ENCODE measurements at regions not wholly inside any gene's neighbourhood (a gene's known extent, or its start where the extent isn't known, plus 50 kb on each side); places are given as distances from the start of the nearest gene placed in this dataset.
"Not testable (repeated sequence)": the region's sequence is repeated elsewhere in the genome, so short reads cannot be mapped to it uniquely, and the experiment has no call there.

- dilution Hi-C loops (cut with MboI; ENCODE audit: extremely low pct_ligation_motif_present, low sequenced_read_pairs); H3K79me2 ChIP-seq (ENCODE audit: control insufficient read depth, insufficient read depth, low read length); H3K4me3 ChIP-seq (ENCODE audit: control insufficient read depth in 2 of 3, extremely low read depth in 1 of 3, insufficient read depth in 2 of 3, low read depth in 1 of 3, low read length in 3 of 3); H3K4me1 ChIP-seq (ENCODE audit: control insufficient read depth, extremely low read depth, insufficient read depth, low read length); FAIRE-seq; H3K36me3 ChIP-seq (ENCODE audit: control insufficient read depth in 2 of 2, extremely low read depth in 1 of 2, insufficient read depth in 2 of 2, low read length in 2 of 2); H3K4me2 ChIP-seq (ENCODE audit: control insufficient read depth, extremely low read depth, insufficient read depth, low read depth, low read length); DNase-seq (ENCODE audit: low read depth, low spot score); H3K27ac ChIP-seq (ENCODE audit: control insufficient read depth, insufficient read depth, low read length); H3K9ac ChIP-seq (ENCODE audit: control insufficient read depth, extremely low read depth, insufficient read depth, low read length); H3K9me1 ChIP-seq (ENCODE audit: control insufficient read depth, extremely low read depth, insufficient read depth, low read length); H3K27me3 ChIP-seq (ENCODE audit: control insufficient read depth, extremely low read depth, insufficient read depth, low read length); H4K20me1 ChIP-seq (ENCODE audit: control insufficient read depth, extremely low read depth, insufficient read depth, low read length); H3K9me3 ChIP-seq (ENCODE audit: control insufficient read depth, low read depth, low read length); H2AFZ ChIP-seq (ENCODE audit: control insufficient read depth, low read length): not testable (repeated sequence)
Observed at GRCh38 chr2:87198422-87198821, 176.8 kb upstream of the PLGLB1 start.

- FAIRE-seq; H3K4me2 ChIP-seq (ENCODE audit: control insufficient read depth, extremely low read depth, insufficient read depth, low read depth, low read length); dilution Hi-C loops (cut with MboI; ENCODE audit: extremely low pct_ligation_motif_present, low sequenced_read_pairs); H3K9me3 ChIP-seq (ENCODE audit: control insufficient read depth, low read depth, low read length); H3K9me1 ChIP-seq (ENCODE audit: control insufficient read depth, extremely low read depth, insufficient read depth, low read length); H3K4me1 ChIP-seq (ENCODE audit: control insufficient read depth, extremely low read depth, insufficient read depth, low read length); H3K27ac ChIP-seq (ENCODE audit: control insufficient read depth, insufficient read depth, low read length); H3K9ac ChIP-seq (ENCODE audit: control insufficient read depth, extremely low read depth, insufficient read depth, low read length); H4K20me1 ChIP-seq (ENCODE audit: control insufficient read depth, extremely low read depth, insufficient read depth, low read length); H3K79me2 ChIP-seq (ENCODE audit: control insufficient read depth, insufficient read depth, low read length); H2AFZ ChIP-seq (ENCODE audit: control insufficient read depth, low read length); H3K36me3 ChIP-seq (ENCODE audit: control insufficient read depth in 2 of 2, extremely low read depth in 1 of 2, insufficient read depth in 2 of 2, low read length in 2 of 2); H3K4me3 ChIP-seq (ENCODE audit: control insufficient read depth in 2 of 3, extremely low read depth in 1 of 3, insufficient read depth in 2 of 3, low read depth in 1 of 3, low read length in 3 of 3); DNase-seq (ENCODE audit: low read depth, low spot score); H3K27me3 ChIP-seq (ENCODE audit: control insufficient read depth, extremely low read depth, insufficient read depth, low read length): not testable (repeated sequence)
Observed at GRCh38 chr2:87199228-87199627, 177.6 kb upstream of the PLGLB1 start.

- H3K79me2 ChIP-seq (ENCODE audit: control insufficient read depth, insufficient read depth, low read length); dilution Hi-C loops (cut with MboI; ENCODE audit: extremely low pct_ligation_motif_present, low sequenced_read_pairs); H3K9me3 ChIP-seq (ENCODE audit: control insufficient read depth, low read depth, low read length); H2AFZ ChIP-seq (ENCODE audit: control insufficient read depth, low read length); FAIRE-seq; H3K4me2 ChIP-seq (ENCODE audit: control insufficient read depth, extremely low read depth, insufficient read depth, low read depth, low read length); H3K4me1 ChIP-seq (ENCODE audit: control insufficient read depth, extremely low read depth, insufficient read depth, low read length); DNase-seq (ENCODE audit: low read depth, low spot score); H3K9ac ChIP-seq (ENCODE audit: control insufficient read depth, extremely low read depth, insufficient read depth, low read length); H3K27ac ChIP-seq (ENCODE audit: control insufficient read depth, insufficient read depth, low read length); H3K4me3 ChIP-seq (ENCODE audit: control insufficient read depth in 2 of 3, extremely low read depth in 1 of 3, insufficient read depth in 2 of 3, low read depth in 1 of 3, low read length in 3 of 3); H3K9me1 ChIP-seq (ENCODE audit: control insufficient read depth, extremely low read depth, insufficient read depth, low read length); H4K20me1 ChIP-seq (ENCODE audit: control insufficient read depth, extremely low read depth, insufficient read depth, low read length); H3K27me3 ChIP-seq (ENCODE audit: control insufficient read depth, extremely low read depth, insufficient read depth, low read length); H3K36me3 ChIP-seq (ENCODE audit: control insufficient read depth in 2 of 2, extremely low read depth in 1 of 2, insufficient read depth in 2 of 2, low read length in 2 of 2): not testable (repeated sequence)
Observed at GRCh38 chr2:87204569-87205147, 183.0 kb upstream of the PLGLB1 start.

- H3K9ac ChIP-seq (ENCODE audit: control insufficient read depth, extremely low read depth, insufficient read depth, low read length); H3K36me3 ChIP-seq (ENCODE audit: control insufficient read depth in 2 of 2, extremely low read depth in 1 of 2, insufficient read depth in 2 of 2, low read length in 2 of 2); FAIRE-seq; H4K20me1 ChIP-seq (ENCODE audit: control insufficient read depth, extremely low read depth, insufficient read depth, low read length); DNase-seq (ENCODE audit: low read depth, low spot score); H3K4me2 ChIP-seq (ENCODE audit: control insufficient read depth, extremely low read depth, insufficient read depth, low read depth, low read length); H2AFZ ChIP-seq (ENCODE audit: control insufficient read depth, low read length); H3K27me3 ChIP-seq (ENCODE audit: control insufficient read depth, extremely low read depth, insufficient read depth, low read length); dilution Hi-C loops (cut with MboI; ENCODE audit: extremely low pct_ligation_motif_present, low sequenced_read_pairs); H3K4me1 ChIP-seq (ENCODE audit: control insufficient read depth, extremely low read depth, insufficient read depth, low read length); H3K27ac ChIP-seq (ENCODE audit: control insufficient read depth, insufficient read depth, low read length); H3K9me1 ChIP-seq (ENCODE audit: control insufficient read depth, extremely low read depth, insufficient read depth, low read length); H3K79me2 ChIP-seq (ENCODE audit: control insufficient read depth, insufficient read depth, low read length); H3K4me3 ChIP-seq (ENCODE audit: control insufficient read depth in 2 of 3, extremely low read depth in 1 of 3, insufficient read depth in 2 of 3, low read depth in 1 of 3, low read length in 3 of 3); H3K9me3 ChIP-seq (ENCODE audit: control insufficient read depth, low read depth, low read length): not testable (repeated sequence)
Observed at GRCh38 chr2:87212938-87213337, 191.3 kb upstream of the PLGLB1 start.

GRCh38 chr2:87217005-87217404, 195.4 kb upstream of the PLGLB1 start:
- dilution Hi-C loops (cut with MboI; ENCODE audit: extremely low pct_ligation_motif_present, low sequenced_read_pairs); H4K20me1 ChIP-seq (ENCODE audit: control insufficient read depth, extremely low read depth, insufficient read depth, low read length); FAIRE-seq: not testable (repeated sequence)

More at GRCh38 chr2:87217005-87217404, 195.4 kb upstream of the PLGLB1 start:
- H3K79me2 ChIP-seq (ENCODE audit: control insufficient read depth, insufficient read depth, low read length); H3K9me1 ChIP-seq (ENCODE audit: control insufficient read depth, extremely low read depth, insufficient read depth, low read length); H3K4me3 ChIP-seq (ENCODE audit: control insufficient read depth in 2 of 3, extremely low read depth in 1 of 3, insufficient read depth in 2 of 3, low read depth in 1 of 3, low read length in 3 of 3); H2AFZ ChIP-seq (ENCODE audit: control insufficient read depth, low read length); H3K4me1 ChIP-seq (ENCODE audit: control insufficient read depth, extremely low read depth, insufficient read depth, low read length); H3K27me3 ChIP-seq (ENCODE audit: control insufficient read depth, extremely low read depth, insufficient read depth, low read length); H3K4me2 ChIP-seq (ENCODE audit: control insufficient read depth, extremely low read depth, insufficient read depth, low read depth, low read length); DNase-seq (ENCODE audit: low read depth, low spot score); H3K36me3 ChIP-seq (ENCODE audit: control insufficient read depth in 2 of 2, extremely low read depth in 1 of 2, insufficient read depth in 2 of 2, low read length in 2 of 2); H3K9ac ChIP-seq (ENCODE audit: control insufficient read depth, extremely low read depth, insufficient read depth, low read length); H3K27ac ChIP-seq (ENCODE audit: control insufficient read depth, insufficient read depth, low read length); H3K9me3 ChIP-seq (ENCODE audit: control insufficient read depth, low read depth, low read length): not testable (repeated sequence)
